ENCODE measurements at regions not wholly inside any gene's neighbourhood (a gene's known extent, or its start where the extent isn't known, plus 50 kb on each side); places are given as distances from the start of the nearest gene placed in this dataset.

GRCh38 chr9:126150411-126151030 is 176.1 kb upstream of the MVB12B start:
- Histone ChIP-seq H3K27me3 (ENCODE audit: control insufficient read depth, insufficient read depth, low read length) (peaks cover 29% of the 10 kb centered on the region), H3K9ac (ENCODE audit: low read depth, low read length) (no peak overlapping the region), H3K4me3 (ENCODE audit: low read depth, low read length) (no peak overlapping the region), H3K4me1 (ENCODE audit: control insufficient read depth, insufficient read depth, low read length) (peaks cover 2% of the 10 kb centered on the region), H3K36me3 (ENCODE audit: control insufficient read depth, insufficient read depth, low read length) (no peaks in the 10 kb centered on the region), H3K9me3 (ENCODE audit: control insufficient read depth, insufficient read depth, low read length) (no peaks in the 10 kb centered on the region)

GRCh38 chr9:126151031-126151685 is 175.5 kb upstream of the MVB12B start:
- peaks cover 2% of the 10 kb centered on the region for H3K4me1 ChIP-seq (ENCODE audit: control insufficient read depth, insufficient read depth, low read length)
- peaks cover 25% of the 10 kb centered on the region for H3K27me3 ChIP-seq (ENCODE audit: control insufficient read depth, insufficient read depth, low read length)
- no peaks in the 10 kb centered on the region for H3K9me3 ChIP-seq (ENCODE audit: control insufficient read depth, insufficient read depth, low read length)
- H3K4me3 ChIP-seq (ENCODE audit: low read depth, low read length), result no peak overlapping the region
- H3K9ac ChIP-seq (ENCODE audit: low read depth, low read length), result no peak overlapping the region
- H3K36me3 ChIP-seq (ENCODE audit: control insufficient read depth, insufficient read depth, low read length), result no peaks in the 10 kb centered on the region

- Histone ChIP-seq H3K36me3 (ENCODE audit: control insufficient read depth, insufficient read depth, low read length) (no peaks in the 10 kb centered on the region), H3K9me3 (ENCODE audit: control insufficient read depth, insufficient read depth, low read length) (no peaks in the 10 kb centered on the region), H3K27me3 (ENCODE audit: control insufficient read depth, insufficient read depth, low read length) (peaks cover 22% of the 10 kb centered on the region), H3K9ac (ENCODE audit: low read depth, low read length) (no peak overlapping the region), H3K4me1 (ENCODE audit: control insufficient read depth, insufficient read depth, low read length) (peaks cover under 1% of the 10 kb centered on the region), H3K4me3 (ENCODE audit: low read depth, low read length) (no peak overlapping the region)
Observed at GRCh38 chr9:126151686-126152134, 174.9 kb upstream of the MVB12B start.

- Histone ChIP-seq H3K36me3 (ENCODE audit: control insufficient read depth, insufficient read depth, low read length) (no peaks in the 10 kb centered on the region), H3K27me3 (ENCODE audit: control insufficient read depth, insufficient read depth, low read length) (peaks cover 11% of the 10 kb centered on the region), H3K9me3 (ENCODE audit: control insufficient read depth, insufficient read depth, low read length) (no peaks in the 10 kb centered on the region), H3K4me3 (ENCODE audit: low read depth, low read length) (no peak overlapping the region), H3K9ac (ENCODE audit: low read depth, low read length) (no peak overlapping the region), H3K4me1 (ENCODE audit: control insufficient read depth, insufficient read depth, low read length) (no peaks in the 10 kb centered on the region)
Observed at GRCh38 chr9:126152622-126153362, 173.8 kb upstream of the MVB12B start.

- H3K4me3 ChIP-seq (ENCODE audit: low read depth, low read length), result no peak overlapping the region
- H3K27me3 ChIP-seq (ENCODE audit: control insufficient read depth, insufficient read depth, low read length), result peaks cover 6% of the 10 kb centered on the region
- no peaks in the 10 kb centered on the region for H3K9me3 ChIP-seq (ENCODE audit: control insufficient read depth, insufficient read depth, low read length)
- no peak overlapping the region for H3K9ac ChIP-seq (ENCODE audit: low read depth, low read length)
- no peaks in the 10 kb centered on the region for H3K36me3 ChIP-seq (ENCODE audit: control insufficient read depth, insufficient read depth, low read length)
- H3K4me1 ChIP-seq (ENCODE audit: control insufficient read depth, insufficient read depth, low read length), result no peaks in the 10 kb centered on the region
Observed at GRCh38 chr9:126153382-126153781, 173.2 kb upstream of the MVB12B start.

- Histone ChIP-seq H3K27me3 (ENCODE audit: control insufficient read depth, insufficient read depth, low read length) (peaks cover 2% of the 10 kb centered on the region), H3K9ac (ENCODE audit: low read depth, low read length) (no peak overlapping the region), H3K36me3 (ENCODE audit: control insufficient read depth, insufficient read depth, low read length) (no peaks in the 10 kb centered on the region), H3K4me1 (ENCODE audit: control insufficient read depth, insufficient read depth, low read length) (no peaks in the 10 kb centered on the region), H3K9me3 (ENCODE audit: control insufficient read depth, insufficient read depth, low read length) (no peaks in the 10 kb centered on the region), H3K4me3 (ENCODE audit: low read depth, low read length) (no peak overlapping the region)
Observed at GRCh38 chr9:126154182-126154827, 172.3 kb upstream of the MVB12B start.

GRCh38 chr9:126154869-126155268 is 171.8 kb upstream of the MVB12B start:
- H3K9ac ChIP-seq (ENCODE audit: low read depth, low read length), result no peak overlapping the region
- H3K4me1 ChIP-seq (ENCODE audit: control insufficient read depth, insufficient read depth, low read length), result no peaks in the 10 kb centered on the region
- no peaks in the 10 kb centered on the region for H3K36me3 ChIP-seq (ENCODE audit: control insufficient read depth, insufficient read depth, low read length)
- H3K27me3 ChIP-seq (ENCODE audit: control insufficient read depth, insufficient read depth, low read length), result peaks cover 2% of the 10 kb centered on the region
- H3K9me3 ChIP-seq (ENCODE audit: control insufficient read depth, insufficient read depth, low read length), result no peaks in the 10 kb centered on the region
- no peak overlapping the region for H3K4me3 ChIP-seq (ENCODE audit: low read depth, low read length)

- H3K36me3 ChIP-seq (ENCODE audit: control insufficient read depth, insufficient read depth, low read length), result no peaks in the 10 kb centered on the region
- peaks cover 2% of the 10 kb centered on the region for H3K27me3 ChIP-seq (ENCODE audit: control insufficient read depth, insufficient read depth, low read length)
- H3K9me3 ChIP-seq (ENCODE audit: control insufficient read depth, insufficient read depth, low read length), result no peaks in the 10 kb centered on the region
- no peaks in the 10 kb centered on the region for H3K4me1 ChIP-seq (ENCODE audit: control insufficient read depth, insufficient read depth, low read length)
- H3K4me3 ChIP-seq (ENCODE audit: low read depth, low read length), result no peak overlapping the region
- H3K9ac ChIP-seq (ENCODE audit: low read depth, low read length), result no peak overlapping the region
Observed at GRCh38 chr9:126155756-126156664, 170.6 kb upstream of the MVB12B start.

GRCh38 chr9:126156898-126157297 is 169.7 kb upstream of the MVB12B start:
- no peak overlapping the region for H3K9ac ChIP-seq (ENCODE audit: low read depth, low read length)
- H3K9me3 ChIP-seq (ENCODE audit: control insufficient read depth, insufficient read depth, low read length), result no peaks in the 10 kb centered on the region
- H3K4me3 ChIP-seq (ENCODE audit: low read depth, low read length), result no peak overlapping the region

GRCh38 chr9:126157423-126157822 is 169.2 kb upstream of the MVB12B start:
- H3K9me3 ChIP-seq (ENCODE audit: control insufficient read depth, insufficient read depth, low read length), result no peaks in the 10 kb centered on the region
- no peak overlapping the region for H3K4me3 ChIP-seq (ENCODE audit: low read depth, low read length)
- no peaks in the 10 kb centered on the region for H3K4me1 ChIP-seq (ENCODE audit: control insufficient read depth, insufficient read depth, low read length)
- H3K9ac ChIP-seq (ENCODE audit: low read depth, low read length), result no peak overlapping the region
- no peaks in the 10 kb centered on the region for H3K36me3 ChIP-seq (ENCODE audit: control insufficient read depth, insufficient read depth, low read length)
- peaks cover 2% of the 10 kb centered on the region for H3K27me3 ChIP-seq (ENCODE audit: control insufficient read depth, insufficient read depth, low read length)

More at GRCh38 chr9:126156898-126157297, 169.7 kb upstream of the MVB12B start:
- Histone ChIP-seq H3K36me3 (ENCODE audit: control insufficient read depth, insufficient read depth, low read length) (no peaks in the 10 kb centered on the region), H3K4me1 (ENCODE audit: control insufficient read depth, insufficient read depth, low read length) (no peaks in the 10 kb centered on the region), H3K27me3 (ENCODE audit: control insufficient read depth, insufficient read depth, low read length) (peaks cover 2% of the 10 kb centered on the region)
